ENCODE measurements at regions not wholly inside any gene's neighbourhood (a gene's known extent, or its start where the extent isn't known, plus 50 kb on each side); places are given as distances from the start of the nearest gene placed in this dataset.

- 90% methylated on average over 9 of the region's 9 CpGs for WGBS
Measured at GRCh38 chr16:87046235-87046634, 271.0 kb downstream of the C16orf95 start.

GRCh38 chr16:87047221-87048037 lies 269.8 kb downstream of the C16orf95 start:
- Histone ChIP-seq H2BK120ac (ENCODE audit: low read depth, low read length) (no peak overlapping the region), H3K9ac (ENCODE audit: low read length) (no peak overlapping the region), H2AK5ac (ENCODE audit: low read length, severe bottlenecking) (no peak overlapping the region), H3K27me3 (ENCODE audit: control insufficient read depth in 1 of 2, insufficient read depth in 1 of 2, low read length in 2 of 2) (peaks cover 0 to 96% of the 10 kb centered on the region in 2 experiments), H4K8ac (ENCODE audit: low read length) (no peak overlapping the region), H3K4me2 (ENCODE audit: low read length, poor library complexity, severe bottlenecking) (no peak overlapping the region), H3K23ac (ENCODE audit: low read length in 2 of 2) (no peak overlapping the region), H3K9me3 (ENCODE audit: control insufficient read depth, low read length) (no peaks in the 10 kb centered on the region), H2AFZ (ENCODE audit: low read depth, low read length) (no peak overlapping the region), H2BK5ac (ENCODE audit: low read depth, low read length, poor library complexity, severe bottlenecking) (no peak overlapping the region), H4K91ac (ENCODE audit: low read length) (no peak overlapping the region), H2BK12ac (ENCODE audit: low read length in 2 of 2) (no peak overlapping the region), H3K4ac (ENCODE audit: low read depth in 1 of 2, low read length in 2 of 2) (no peak overlapping the region), H3K27ac (ENCODE audit: low read length, poor library complexity, severe bottlenecking) (no peak overlapping the region), H3K14ac (ENCODE audit: low read length in 2 of 2) (no peak overlapping the region), H3K79me1 (replicated peaks; ENCODE audit: low read length, poor library complexity, severe bottlenecking) (no peaks in the 10 kb centered on the region), H3K36me3 (ENCODE audit: control insufficient read depth in 1 of 2, insufficient read depth in 2 of 2, low read depth in 1 of 2, low read length in 2 of 2) (no peaks in the 10 kb centered on the region), H3K18ac (ENCODE audit: low read depth in 1 of 2, low read length in 2 of 2) (no peak overlapping the region), H3K4me3 (ENCODE audit: insufficient read depth in 1 of 2, low read depth in 1 of 2, low read length in 2 of 2) (no peak overlapping the region), H2BK15ac (ENCODE audit: low read depth, poor library complexity, severe bottlenecking) (no peak overlapping the region), H3K4me1 (ENCODE audit: control insufficient read depth, insufficient read depth, low read depth, low read length) (peaks cover 15% of the 10 kb centered on the region)
- no peak for DNase-seq
- WGBS: 33% methylated on average over 13 of the region's 13 CpGs

More at GRCh38 chr16:87046235-87046634, 271.0 kb downstream of the C16orf95 start:
- Histone ChIP-seq H3K79me1 (replicated peaks; ENCODE audit: low read length, poor library complexity, severe bottlenecking) (no peaks in the 10 kb centered on the region), H2AK5ac (ENCODE audit: low read length, severe bottlenecking) (peak overlapping the region; percentile 21), H2BK120ac (ENCODE audit: low read depth, low read length) (no peak overlapping the region), H2AFZ (ENCODE audit: low read depth, low read length) (no peak overlapping the region), H3K9me3 (ENCODE audit: control insufficient read depth, low read length) (no peaks in the 10 kb centered on the region), H4K8ac (ENCODE audit: low read length) (no peak overlapping the region), H3K27me3 (ENCODE audit: control insufficient read depth in 1 of 2, insufficient read depth in 1 of 2, low read length in 2 of 2) (peaks cover 0 to 91% of the 10 kb centered on the region in 2 experiments), H2BK5ac (ENCODE audit: low read depth, low read length, poor library complexity, severe bottlenecking) (no peak overlapping the region), H3K4me3 (ENCODE audit: insufficient read depth in 1 of 2, low read depth in 1 of 2, low read length in 2 of 2) (no peak overlapping the region), H3K36me3 (ENCODE audit: control insufficient read depth in 1 of 2, insufficient read depth in 2 of 2, low read depth in 1 of 2, low read length in 2 of 2) (no peaks in the 10 kb centered on the region), H2BK15ac (ENCODE audit: low read depth, poor library complexity, severe bottlenecking) (no peak overlapping the region), H3K27ac (ENCODE audit: low read length, poor library complexity, severe bottlenecking) (no peak overlapping the region), H3K9ac (ENCODE audit: low read length) (no peak overlapping the region), H2BK12ac (ENCODE audit: low read length in 2 of 2) (no peak overlapping the region), H3K4me2 (ENCODE audit: low read length, poor library complexity, severe bottlenecking) (no peak overlapping the region), H3K23ac (ENCODE audit: low read length in 2 of 2) (no peak overlapping the region), H3K14ac (ENCODE audit: low read length in 2 of 2) (no peak overlapping the region), H3K18ac (ENCODE audit: low read depth in 1 of 2, low read length in 2 of 2) (no peak overlapping the region), H3K4me1 (ENCODE audit: control insufficient read depth, insufficient read depth, low read depth, low read length) (peaks cover 15% of the 10 kb centered on the region), H4K91ac (ENCODE audit: low read length) (no peak overlapping the region), H3K4ac (ENCODE audit: low read depth in 1 of 2, low read length in 2 of 2) (no peak overlapping the region)
- DNase-seq: no peak

GRCh38 chr16:87048038-87048729 lies 269.0 kb downstream of the C16orf95 start:
- Histone ChIP-seq H2BK15ac (ENCODE audit: low read depth, poor library complexity, severe bottlenecking) (no peak overlapping the region), H3K4me1 (ENCODE audit: control insufficient read depth, insufficient read depth, low read depth, low read length) (peaks cover 17% of the 10 kb centered on the region), H3K9ac (ENCODE audit: low read length) (no peak overlapping the region), H2AK5ac (ENCODE audit: low read length, severe bottlenecking) (no peak overlapping the region), H4K8ac (ENCODE audit: low read length) (no peak overlapping the region), H3K23ac (ENCODE audit: low read length in 2 of 2) (no peak overlapping the region), H3K9me3 (ENCODE audit: control insufficient read depth, low read length) (no peaks in the 10 kb centered on the region), H3K4me2 (ENCODE audit: low read length, poor library complexity, severe bottlenecking) (no peak overlapping the region), H3K4me3 (ENCODE audit: insufficient read depth in 1 of 2, low read depth in 1 of 2, low read length in 2 of 2) (no peak overlapping the region), H3K18ac (ENCODE audit: low read depth in 1 of 2, low read length in 2 of 2) (no peak overlapping the region), H4K91ac (ENCODE audit: low read length) (no peak overlapping the region), H2AFZ (ENCODE audit: low read depth, low read length) (no peak overlapping the region), H2BK5ac (ENCODE audit: low read depth, low read length, poor library complexity, severe bottlenecking) (no peak overlapping the region), H3K79me1 (replicated peaks; ENCODE audit: low read length, poor library complexity, severe bottlenecking) (no peaks in the 10 kb centered on the region), H3K4ac (ENCODE audit: low read depth in 1 of 2, low read length in 2 of 2) (no peak overlapping the region), H3K27ac (ENCODE audit: low read length, poor library complexity, severe bottlenecking) (no peak overlapping the region), H3K14ac (ENCODE audit: low read length in 2 of 2) (no peak overlapping the region), H2BK12ac (ENCODE audit: low read length in 2 of 2) (no peak overlapping the region), H3K27me3 (ENCODE audit: control insufficient read depth in 1 of 2, insufficient read depth in 1 of 2, low read length in 2 of 2) (peaks cover 0 to 94% of the 10 kb centered on the region in 2 experiments), H3K36me3 (ENCODE audit: control insufficient read depth in 1 of 2, insufficient read depth in 2 of 2, low read depth in 1 of 2, low read length in 2 of 2) (no peaks in the 10 kb centered on the region), H2BK120ac (ENCODE audit: low read depth, low read length) (no peak overlapping the region)
- DNase-seq: no peak
- 83% methylated on average over 9 of the region's 9 CpGs for WGBS

- Histone ChIP-seq H4K91ac (ENCODE audit: low read length) (no peak overlapping the region), H2BK5ac (ENCODE audit: low read depth, low read length, poor library complexity, severe bottlenecking) (no peak overlapping the region), H2BK12ac (ENCODE audit: low read length in 2 of 2) (no peak overlapping the region), H2BK15ac (ENCODE audit: low read depth, poor library complexity, severe bottlenecking) (no peak overlapping the region), H4K8ac (ENCODE audit: low read length) (no peak overlapping the region), H3K4me1 (ENCODE audit: control insufficient read depth, insufficient read depth, low read depth, low read length) (peaks cover 19% of the 10 kb centered on the region), H3K27ac (ENCODE audit: low read length, poor library complexity, severe bottlenecking) (no peak overlapping the region), H3K4ac (ENCODE audit: low read depth in 1 of 2, low read length in 2 of 2) (no peak overlapping the region), H3K14ac (ENCODE audit: low read length in 2 of 2) (no peak overlapping the region), H2AFZ (ENCODE audit: low read depth, low read length) (no peak overlapping the region), H3K36me3 (ENCODE audit: control insufficient read depth in 1 of 2, insufficient read depth in 2 of 2, low read depth in 1 of 2, low read length in 2 of 2) (no peaks in the 10 kb centered on the region), H3K9ac (ENCODE audit: low read length) (no peak overlapping the region), H3K79me1 (replicated peaks; ENCODE audit: low read length, poor library complexity, severe bottlenecking) (no peaks in the 10 kb centered on the region), H2BK120ac (ENCODE audit: low read depth, low read length) (no peak overlapping the region), H3K23ac (ENCODE audit: low read length in 2 of 2) (no peak overlapping the region), H3K4me2 (ENCODE audit: low read length, poor library complexity, severe bottlenecking) (no peak overlapping the region), H2AK5ac (ENCODE audit: low read length, severe bottlenecking) (no peak overlapping the region), H3K27me3 (ENCODE audit: control insufficient read depth in 1 of 2, insufficient read depth in 1 of 2, low read length in 2 of 2) (peaks cover 0 to 94% of the 10 kb centered on the region in 2 experiments), H3K18ac (ENCODE audit: low read depth in 1 of 2, low read length in 2 of 2) (no peak overlapping the region), H3K9me3 (ENCODE audit: control insufficient read depth, low read length) (no peaks in the 10 kb centered on the region), H3K4me3 (ENCODE audit: insufficient read depth in 1 of 2, low read depth in 1 of 2, low read length in 2 of 2) (no peak overlapping the region)
- DNase-seq: no peak
- 88% methylated on average over 8 of the region's 8 CpGs for WGBS
Measured at GRCh38 chr16:87048730-87049115, 268.5 kb downstream of the C16orf95 start.

Measured in mesenchymal stem cell (in vitro differentiated cells and primary cell).